ENCODE measurements at regions not wholly inside any gene's neighbourhood (a gene's known extent, or its start where the extent isn't known, plus 50 kb on each side); places are given as distances from the start of the nearest gene placed in this dataset.
"Not testable (repeated sequence)": the region's sequence is repeated elsewhere in the genome, so short reads cannot be mapped to it uniquely, and the experiment has no call there.

DNA sequence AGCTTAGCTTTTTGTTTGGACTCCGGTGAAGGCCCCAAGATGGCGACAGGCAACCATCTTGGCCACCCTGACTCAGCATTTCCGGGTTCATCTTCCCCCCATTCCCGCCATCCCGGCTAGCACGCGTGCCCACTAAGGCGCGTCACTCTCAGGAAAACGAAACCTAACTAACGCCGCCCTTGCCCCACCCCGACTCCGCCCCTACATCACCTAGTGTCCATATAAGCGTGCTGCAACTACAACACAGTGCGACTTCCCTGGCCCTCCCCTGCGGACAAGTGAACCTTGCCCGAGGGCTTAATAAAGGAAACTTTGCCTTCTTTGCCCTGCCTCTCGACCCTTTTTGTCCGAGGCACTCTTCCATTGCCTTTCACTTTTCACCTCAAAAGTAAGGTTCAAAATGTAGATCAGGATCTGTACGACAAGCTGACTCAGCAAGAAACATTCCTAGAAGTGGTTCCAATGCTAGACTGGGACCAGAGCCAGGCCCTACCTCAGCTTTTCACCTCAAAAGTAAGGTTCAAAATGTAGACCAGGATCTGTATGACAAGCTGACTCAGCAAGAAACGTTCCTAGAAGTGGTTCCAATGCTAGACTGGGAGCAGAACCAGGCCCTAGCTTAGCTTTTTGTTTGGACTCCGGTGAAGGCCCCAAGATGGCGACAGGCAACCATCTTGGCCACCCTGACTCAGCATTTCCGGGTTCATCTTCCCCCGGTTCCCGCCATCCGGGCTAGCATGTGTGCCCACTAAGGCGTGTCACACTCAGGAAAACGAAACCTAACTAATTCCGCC is 51.9 kb upstream of the TMEM97 start:
- peaks cover 28% of the 10 kb centered on the region for H3K9me3 Mint-ChIP-seq (ENCODE audit: low read depth)
- not testable (repeated sequence) for H3K36me3 Mint-ChIP-seq (ENCODE audit: insufficient read depth); H3K27me3 Mint-ChIP-seq; DNase-seq (ENCODE audit: low spot score, unreplicated experiment); H3K4me3 Mint-ChIP-seq (ENCODE audit: low read depth); H3K4me1 Mint-ChIP-seq (ENCODE audit: low read depth); H3K27ac Mint-ChIP-seq

DNA sequence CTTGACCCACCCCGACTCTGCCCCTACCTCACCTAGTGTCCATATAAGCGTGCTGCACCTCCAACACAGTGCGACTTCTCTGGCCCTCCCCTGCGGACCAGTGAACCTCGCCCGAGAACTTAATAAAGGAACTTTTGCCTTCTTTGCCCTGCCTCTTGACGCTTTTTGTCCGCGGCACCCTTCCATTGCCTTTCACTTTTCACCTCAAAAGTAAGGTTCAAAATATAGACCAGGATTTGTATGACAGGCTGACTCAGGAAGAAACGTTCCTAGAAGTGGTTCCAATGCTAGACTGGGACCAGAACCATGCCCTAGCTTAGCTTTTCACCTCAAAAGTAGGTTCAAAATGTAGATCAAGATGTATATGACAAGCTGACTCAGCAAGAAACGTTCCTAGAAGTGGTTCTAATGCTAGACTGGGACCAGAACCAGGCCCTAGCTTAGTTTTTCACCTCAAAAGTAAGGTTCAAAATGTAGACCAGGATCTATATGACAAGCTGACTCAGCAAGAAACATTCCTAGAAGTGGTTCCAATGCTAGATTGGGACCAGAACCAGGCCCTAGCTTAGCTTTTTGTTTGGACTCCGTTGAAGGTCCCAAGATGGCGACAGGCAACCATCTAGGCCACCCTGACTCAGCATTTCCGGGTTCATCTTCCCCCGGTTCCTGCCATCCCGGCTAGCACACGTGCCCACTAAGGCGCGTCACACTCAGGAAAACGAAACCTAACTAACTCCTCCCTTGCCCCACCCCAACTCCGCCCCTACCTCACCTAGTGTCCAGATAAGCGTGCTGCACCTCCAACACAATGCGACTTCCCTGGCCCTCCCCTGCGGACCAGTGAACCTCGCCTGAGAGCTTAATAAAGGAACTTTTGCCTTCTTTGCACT is 51.0 kb upstream of the TMEM97 start:
- TF ChIP-seq, protein P1, sequence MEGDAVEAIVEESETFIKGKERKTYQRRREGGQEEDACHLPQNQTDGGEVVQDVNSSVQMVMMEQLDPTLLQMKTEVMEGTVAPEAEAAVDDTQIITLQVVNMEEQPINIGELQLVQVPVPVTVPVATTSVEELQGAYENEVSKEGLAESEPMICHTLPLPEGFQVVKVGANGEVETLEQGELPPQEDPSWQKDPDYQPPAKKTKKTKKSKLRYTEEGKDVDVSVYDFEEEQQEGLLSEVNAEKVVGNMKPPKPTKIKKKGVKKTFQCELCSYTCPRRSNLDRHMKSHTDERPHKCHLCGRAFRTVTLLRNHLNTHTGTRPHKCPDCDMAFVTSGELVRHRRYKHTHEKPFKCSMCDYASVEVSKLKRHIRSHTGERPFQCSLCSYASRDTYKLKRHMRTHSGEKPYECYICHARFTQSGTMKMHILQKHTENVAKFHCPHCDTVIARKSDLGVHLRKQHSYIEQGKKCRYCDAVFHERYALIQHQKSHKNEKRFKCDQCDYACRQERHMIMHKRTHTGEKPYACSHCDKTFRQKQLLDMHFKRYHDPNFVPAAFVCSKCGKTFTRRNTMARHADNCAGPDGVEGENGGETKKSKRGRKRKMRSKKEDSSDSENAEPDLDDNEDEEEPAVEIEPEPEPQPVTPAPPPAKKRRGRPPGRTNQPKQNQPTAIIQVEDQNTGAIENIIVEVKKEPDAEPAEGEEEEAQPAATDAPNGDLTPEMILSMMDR (IDR thresholded peaks at IDR 0.05; ENCODE audit: unreplicated experiment) = no peak
- H3K4me3 Mint-ChIP-seq (ENCODE audit: low read depth) = no peak overlapping the region
- no peaks in the 10 kb centered on the region for H3K4me1 Mint-ChIP-seq (ENCODE audit: low read depth)
- no peak for DNase-seq (ENCODE audit: low spot score, unreplicated experiment)
- peaks cover 24% of the 10 kb centered on the region for H3K9me3 Mint-ChIP-seq (ENCODE audit: low read depth)
- H3K27me3 Mint-ChIP-seq = peaks cover 15% of the 10 kb centered on the region
- H3K27ac Mint-ChIP-seq = no peak overlapping the region
- no peaks in the 10 kb centered on the region for H3K36me3 Mint-ChIP-seq (ENCODE audit: insufficient read depth)

DNA sequence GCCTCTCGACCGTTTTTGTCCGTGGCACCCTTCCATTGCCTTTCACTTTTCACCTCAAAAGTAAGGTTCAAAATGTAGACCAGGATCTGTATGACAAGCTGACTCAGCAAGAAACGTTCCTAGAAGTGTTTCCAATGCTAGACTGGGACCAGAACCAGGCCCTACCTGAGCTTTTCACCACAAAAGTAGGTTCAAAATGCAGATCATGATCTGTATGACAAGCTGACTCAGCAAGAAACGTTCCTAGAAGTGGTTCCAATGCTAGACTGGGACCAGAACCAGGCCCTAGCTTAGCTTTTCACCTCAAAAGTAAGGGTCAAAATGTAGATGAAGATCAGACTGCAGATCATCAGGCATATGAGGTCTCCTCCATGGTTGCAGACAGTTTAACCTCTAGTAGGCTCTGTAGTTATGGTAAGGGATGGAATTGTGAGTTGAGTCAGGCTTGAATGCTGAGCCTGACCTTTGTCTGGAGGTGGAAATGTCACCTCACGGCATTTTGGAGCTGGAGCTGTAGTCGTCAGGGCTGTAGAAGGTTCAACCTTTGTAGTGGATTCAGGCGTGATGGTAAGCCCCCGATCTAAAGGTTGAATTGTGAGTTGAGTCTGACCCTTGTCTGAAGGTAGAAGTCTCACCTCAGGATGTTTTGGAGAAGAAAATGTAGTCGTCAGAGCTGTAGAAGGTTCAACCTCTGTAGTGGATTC is 50.2 kb upstream of the TMEM97 start:
- Mint-ChIP-seq H3K27ac (no peak overlapping the region), H3K9me3 (ENCODE audit: low read depth) (peaks cover 17% of the 10 kb centered on the region), H3K4me1 (ENCODE audit: low read depth) (no peaks in the 10 kb centered on the region), H3K27me3 (peaks cover 17% of the 10 kb centered on the region), H3K4me3 (ENCODE audit: low read depth) (no peak overlapping the region), H3K36me3 (ENCODE audit: insufficient read depth) (no peaks in the 10 kb centered on the region)
- no peak for DNase-seq (ENCODE audit: low spot score, unreplicated experiment)
- TF ChIP-seq, protein P1 (IDR thresholded peaks at IDR 0.05; ENCODE audit: unreplicated experiment) = no peak

Measured in progenitor cell of endocrine pancreas (in vitro differentiated cells).